ENCODE measurements at regions not wholly inside any gene's neighbourhood (a gene's known extent, or its start where the extent isn't known, plus 50 kb on each side); places are given as distances from the start of the nearest gene placed in this dataset.

DNA sequence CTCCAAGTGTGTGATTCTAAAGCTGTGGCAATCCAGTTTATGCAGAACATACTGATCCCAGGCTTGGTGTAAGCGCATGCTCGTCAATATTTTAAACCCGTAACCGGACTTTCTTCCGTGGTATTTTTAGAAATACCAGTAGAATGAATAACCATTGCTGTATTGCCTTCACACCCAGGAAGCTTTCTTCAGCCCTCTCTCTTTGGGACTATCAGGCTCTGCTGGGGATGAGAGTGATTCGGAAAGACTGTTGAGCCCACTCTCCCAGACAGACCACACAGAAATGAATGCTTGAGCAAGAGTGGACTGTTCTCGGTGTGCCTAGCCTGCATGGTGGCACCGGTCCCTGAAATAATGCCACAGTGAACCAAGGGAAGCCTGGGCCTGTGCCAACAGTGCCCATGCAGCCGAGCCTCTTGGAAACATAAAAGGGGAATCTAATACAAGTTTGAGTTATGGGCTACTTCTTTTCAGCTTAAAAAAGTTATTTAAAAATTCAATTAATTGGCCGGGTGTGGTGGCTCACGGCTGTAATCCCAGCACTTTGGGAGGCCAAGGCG lies 89.9 kb upstream of the ELAC2 start:
- TF ChIP-seq, protein P1, sequence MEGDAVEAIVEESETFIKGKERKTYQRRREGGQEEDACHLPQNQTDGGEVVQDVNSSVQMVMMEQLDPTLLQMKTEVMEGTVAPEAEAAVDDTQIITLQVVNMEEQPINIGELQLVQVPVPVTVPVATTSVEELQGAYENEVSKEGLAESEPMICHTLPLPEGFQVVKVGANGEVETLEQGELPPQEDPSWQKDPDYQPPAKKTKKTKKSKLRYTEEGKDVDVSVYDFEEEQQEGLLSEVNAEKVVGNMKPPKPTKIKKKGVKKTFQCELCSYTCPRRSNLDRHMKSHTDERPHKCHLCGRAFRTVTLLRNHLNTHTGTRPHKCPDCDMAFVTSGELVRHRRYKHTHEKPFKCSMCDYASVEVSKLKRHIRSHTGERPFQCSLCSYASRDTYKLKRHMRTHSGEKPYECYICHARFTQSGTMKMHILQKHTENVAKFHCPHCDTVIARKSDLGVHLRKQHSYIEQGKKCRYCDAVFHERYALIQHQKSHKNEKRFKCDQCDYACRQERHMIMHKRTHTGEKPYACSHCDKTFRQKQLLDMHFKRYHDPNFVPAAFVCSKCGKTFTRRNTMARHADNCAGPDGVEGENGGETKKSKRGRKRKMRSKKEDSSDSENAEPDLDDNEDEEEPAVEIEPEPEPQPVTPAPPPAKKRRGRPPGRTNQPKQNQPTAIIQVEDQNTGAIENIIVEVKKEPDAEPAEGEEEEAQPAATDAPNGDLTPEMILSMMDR (IDR thresholded peaks at IDR 0.05), result no peak
- no peak for TF ChIP-seq EP300 (IDR thresholded peaks at IDR 0.05)
